Tibial nerve (tissue), 4 donors: ENCODE measurements at regions not wholly inside any gene's neighbourhood (a gene's known extent, or its start where the extent isn't known, plus 50 kb on each side); places are given as distances from the start of the nearest gene placed in this dataset.

Experiments used
- DNase-seq, 2 donors: peaks; one replicate each; pipeline ENCODE4 v3.0.0-alpha.2; 2019; ENCODE audit warnings: low spot score in 2 of 2
- H3K27ac ChIP-seq, 4 donors: fragments of 200-600 bp; sonication (generic) in 3 of 4; one replicate each; pipeline ENCODE4 v1.5.1; 2017 to 2019; ENCODE audit warnings: mild to moderate bottlenecking in 1 of 4
- H3K27me3 ChIP-seq, 2 donors: fragments of 200-600 bp; sonication (generic) in 1 of 2; one replicate each; pipeline versions ENCODE4 v1.5.1 to v1.6.0; 2017 to 2019
- H3K36me3 ChIP-seq, 3 donors: fragments of 200-600 bp; sonication (generic); one replicate each; pipeline ENCODE4 v1.5.1; 2018 to 2019
- H3K4me1 ChIP-seq, 4 donors: fragments of 200-600 bp; sonication (generic) in 3 of 4; one replicate each; pipeline ENCODE4 v1.5.1; 2017 to 2019
- H3K4me3 ChIP-seq, 4 donors: fragments of 200-600 bp; sonication (generic) in 3 of 4; one replicate each; pipeline ENCODE4 v1.5.1; 2017 to 2019; ENCODE audit warnings: mild to moderate bottlenecking in 1 of 4, moderate library complexity in 1 of 4
- H3K9me3 ChIP-seq, 4 donors: fragments of 200-600 bp; sonication (generic) in 3 of 4; one replicate each; pipeline ENCODE4 v1.5.1; 2017 to 2019
- CTCF ChIP-seq, 5 experiments: fragments of 200-600 bp in 3 of 5; fragments of 450-650 bp in 2 of 5; sonication (generic) in 3 of 5; IDR thresholded peaks; one replicate each; pipeline ENCODE4 v1.5.1; 2016 to 2019; ENCODE audit warnings: antibody characterized with exemption in 5 of 5, mild to moderate bottlenecking in 3 of 5, moderate library complexity in 2 of 5
- EP300 ChIP-seq, 2 donors: sonication (generic); formaldehyde crosslinking; IDR thresholded peaks; one replicate each; pipeline ENCODE4 v1.6.1; 2017; ENCODE audit warnings: antibody characterized with exemption in 2 of 2, mild to moderate bottlenecking in 1 of 2
- POLR2A ChIP-seq, 2 donors: fragments of 450-650 bp; IDR thresholded peaks; one replicate each; pipeline ENCODE4 v1.6.1; 2017; ENCODE audit warnings: antibody characterized with exemption in 2 of 2, mild to moderate bottlenecking in 2 of 2, moderate library complexity in 2 of 2
- WGBS, 2 donors: methylation state at CpG; one replicate each; pipeline ENCODE4 v1.1.5; 2018; 5-methylcytosine and 5-hydroxymethylcytosine counted together

GRCh38 chr2:147027436-147027835 is 817.4 kb upstream of the ACVR2A start:
- DNase-seq, result no peak
- H3K36me3 ChIP-seq, result no peaks in the 10 kb centered on the region
- H3K4me3 ChIP-seq, result no peak overlapping the region
- WGBS, 2 donors, result 33 to 54% methylated on average over 1 of the region's 1 CpG
- peaks cover 0 to 3% (median 0%) of the 10 kb centered on the region in 4 donors for H3K4me1 ChIP-seq
- TF ChIP-seq EP300 (IDR thresholded peaks at IDR 0.05) (no peak), POLR2A (IDR thresholded peaks at IDR 0.05) (no peak), CTCF (IDR thresholded peaks at IDR 0.05) (no peak)
- peaks cover 0 to 10% (median 0%) of the 10 kb centered on the region in 4 donors for H3K9me3 ChIP-seq
- H3K27me3 ChIP-seq, result no peaks in the 10 kb centered on the region
- no peak overlapping the region for H3K27ac ChIP-seq

- H3K4me1 ChIP-seq, result peaks cover 0 to 3% (median 0%) of the 10 kb centered on the region in 4 donors
- peaks cover 0 to 15% (median 0%) of the 10 kb centered on the region in 4 donors for H3K9me3 ChIP-seq
- 81 to 83% methylated on average over 2 of the region's 2 CpGs for WGBS, 2 donors
- H3K4me3 ChIP-seq, result no peak overlapping the region
- no peaks in the 10 kb centered on the region for H3K27me3 ChIP-seq
- H3K36me3 ChIP-seq, result no peaks in the 10 kb centered on the region
- no peak for DNase-seq
- no peak overlapping the region for H3K27ac ChIP-seq
- TF ChIP-seq POLR2A (IDR thresholded peaks at IDR 0.05) (no peak), CTCF (IDR thresholded peaks at IDR 0.05) (no peak), EP300 (IDR thresholded peaks at IDR 0.05) (no peak)
Measured at GRCh38 chr2:147026664-147027295, 818.0 kb upstream of the ACVR2A start.

GRCh38 chr2:147025646-147026585 is 818.9 kb upstream of the ACVR2A start:
- TF ChIP-seq EP300 (IDR thresholded peaks at IDR 0.05) (peak in 1 of 2 donors; percentile 24), CTCF (IDR thresholded peaks at IDR 0.05) (no peak)
- Histone ChIP-seq H3K9me3 (peaks cover 0 to 15% (median 0%) of the 10 kb centered on the region in 4 donors), H3K27me3 (no peaks in the 10 kb centered on the region), H3K36me3 (no peaks in the 10 kb centered on the region), H3K4me1 (peaks cover 0 to 3% (median 0%) of the 10 kb centered on the region in 4 donors), H3K4me3 (no peak overlapping the region), H3K27ac (no peak overlapping the region)
- WGBS, 2 donors, result 70 to 79% methylated on average over 1 of the region's 1 CpG
- DNase-seq, result no peak

GRCh38 chr2:147019311-147019710 is 825.5 kb upstream of the ACVR2A start:
- no peaks in the 10 kb centered on the region for H3K4me1 ChIP-seq
- DNase-seq, result no peak
- H3K4me3 ChIP-seq, result no peak overlapping the region
- peaks cover 0 to 15% (median 0%) of the 10 kb centered on the region in 4 donors for H3K9me3 ChIP-seq
- H3K27me3 ChIP-seq, result no peaks in the 10 kb centered on the region
- no peak overlapping the region for H3K27ac ChIP-seq
- WGBS, 2 donors, result 73 to 76% methylated on average over 3 of the region's 3 CpGs
- TF ChIP-seq POLR2A (IDR thresholded peaks at IDR 0.05), result no peak
- no peaks in the 10 kb centered on the region for H3K36me3 ChIP-seq

- DNase-seq, result no peak
- 86 to 92% methylated on average over 6 of the region's 6 CpGs for WGBS, 2 donors
- H3K9me3 ChIP-seq, result peaks cover 0 to 11% (median 0%) of the 10 kb centered on the region in 4 donors
- H3K4me1 ChIP-seq, result no peaks in the 10 kb centered on the region
- no peak overlapping the region for H3K4me3 ChIP-seq
- no peaks in the 10 kb centered on the region for H3K27me3 ChIP-seq
- TF ChIP-seq POLR2A (IDR thresholded peaks at IDR 0.05), result no peak
- TF ChIP-seq CTCF (IDR thresholded peaks at IDR 0.05), result no peak
- no peak for TF ChIP-seq EP300 (IDR thresholded peaks at IDR 0.05)
- H3K27ac ChIP-seq, result no peak overlapping the region
- no peaks in the 10 kb centered on the region for H3K36me3 ChIP-seq
Measured at GRCh38 chr2:147017951-147018645, 826.7 kb upstream of the ACVR2A start.
